HPDE6-E6E7 (cell line): ENCODE measurements at regions not wholly inside any gene's neighbourhood (a gene's known extent, or its start where the extent isn't known, plus 50 kb on each side); places are given as distances from the start of the nearest gene placed in this dataset.

ENCODE experiments used
- DNase-seq: peaks from one replicate; pipeline ENCODE4 v3.0.0; 2011; ENCODE audit warnings: missing footprints; ENCODE audit errors: extremely low spot score

- DNase-seq: no peak
Observed at GRCh38 chr4:62377245-62377644, 1177.1 kb downstream of the ADGRL3 start.

GRCh38 chr4:62366939-62367338 is 1166.8 kb downstream of the ADGRL3 start:
- DNase-seq: no peak

- DNase-seq: no peak
Observed at GRCh38 chr4:62360156-62360545, 1160.0 kb downstream of the ADGRL3 start.

GRCh38 chr4:62359441-62360155 is 1159.5 kb downstream of the ADGRL3 start:
- DNase-seq: no peak

- DNase-seq: no peak
Observed at GRCh38 chr4:62344915-62345314, 1144.8 kb downstream of the ADGRL3 start.

- DNase-seq: no peak
Observed at GRCh38 chr4:62344474-62344873, 1144.3 kb downstream of the ADGRL3 start.

- DNase-seq: peak; percentile 8
Observed at GRCh38 chr4:62342346-62342745, 1142.2 kb downstream of the ADGRL3 start.

GRCh38 chr4:62328526-62328925 is 1128.4 kb downstream of the ADGRL3 start:
- DNase-seq: no peak

- no peak for DNase-seq
Observed at GRCh38 chr4:62327612-62328297, 1127.6 kb downstream of the ADGRL3 start.

- no peak for DNase-seq
Observed at GRCh38 chr4:62324215-62324614, 1124.1 kb downstream of the ADGRL3 start.

GRCh38 chr4:62320612-62321011 is 1120.5 kb downstream of the ADGRL3 start:
- no peak for DNase-seq

GRCh38 chr4:62302710-62303109 is 1102.6 kb downstream of the ADGRL3 start:
- no peak for DNase-seq

- DNase-seq: no peak
Observed at GRCh38 chr4:62301500-62301899, 1101.4 kb downstream of the ADGRL3 start.

- no peak for DNase-seq
Observed at GRCh38 chr4:62293551-62293950, 1093.4 kb downstream of the ADGRL3 start.

GRCh38 chr4:62292911-62293310 is 1092.8 kb downstream of the ADGRL3 start:
- no peak for DNase-seq

GRCh38 chr4:62288808-62289541 is 1088.8 kb downstream of the ADGRL3 start:
- no peak for DNase-seq

- no peak for DNase-seq
Observed at GRCh38 chr4:62285026-62285425, 1084.9 kb downstream of the ADGRL3 start.

- no peak for DNase-seq
Observed at GRCh38 chr4:62279689-62280088, 1079.6 kb downstream of the ADGRL3 start.

- DNase-seq: no peak
Observed at GRCh38 chr4:62275470-62275869, 1075.3 kb downstream of the ADGRL3 start.

GRCh38 chr4:62274782-62275181 is 1074.7 kb downstream of the ADGRL3 start:
- DNase-seq: no peak

GRCh38 chr4:62271107-62271506 is 1071.0 kb downstream of the ADGRL3 start:
- no peak for DNase-seq

GRCh38 chr4:62269918-62270317 is 1069.8 kb downstream of the ADGRL3 start:
- DNase-seq: no peak

- no peak for DNase-seq
Observed at GRCh38 chr4:62263454-62263853, 1063.3 kb downstream of the ADGRL3 start.
